ENCODE measurements at regions not wholly inside any gene's neighbourhood (a gene's known extent, or its start where the extent isn't known, plus 50 kb on each side); places are given as distances from the start of the nearest gene placed in this dataset.

- no peak for TF ChIP-seq POLR2A (IDR thresholded peaks at IDR 0.05; ENCODE audit: borderline replicate concordance, extremely low read depth, insufficient read depth, insufficient read length)
- TF ChIP-seq CEBPB (IDR thresholded peaks at IDR 0.05; ENCODE audit: low read depth): no peak
- TF ChIP-seq YY1 (IDR thresholded peaks at IDR 0.05; ENCODE audit: extremely low read depth, insufficient replicate concordance, low read depth, low read length): no peak
- TF ChIP-seq SRF (IDR thresholded peaks at IDR 0.05; ENCODE audit: low read depth): no peak
- TF ChIP-seq ATF3 (IDR thresholded peaks at IDR 0.05): no peak
- TF ChIP-seq CTCF (IDR thresholded peaks at IDR 0.05 in 2 of 3, conservative IDR thresholded peaks at IDR 0.05 in 1 of 3; ENCODE audit: borderline replicate concordance in 1 of 3, insufficient read depth in 1 of 3, low read depth in 2 of 3, low read length in 2 of 3): no peak
- no peak for TF ChIP-seq REST (IDR thresholded peaks at IDR 0.05; ENCODE audit: low read depth)
- no peak for TF ChIP-seq POLR2AphosphoS5 (IDR thresholded peaks at IDR 0.05; ENCODE audit: low read depth, low read length)
- TF ChIP-seq ELF1 (IDR thresholded peaks at IDR 0.05; ENCODE audit: borderline replicate concordance, low read depth): no peak
- TF ChIP-seq FOSL1 (IDR thresholded peaks at IDR 0.05; ENCODE audit: low read depth): no peak
- TF ChIP-seq EZH2 (IDR thresholded peaks at IDR 0.05): no peak
- TF ChIP-seq JUND (IDR thresholded peaks at IDR 0.05): no peak
Observed at GRCh38 chr7:54354436-54354835, 187.7 kb upstream of the VSTM2A start.

Data from HCT116 (cell line).